RWPE2 (cell line): ENCODE measurements at regions not wholly inside any gene's neighbourhood (a gene's known extent, or its start where the extent isn't known, plus 50 kb on each side); places are given as distances from the start of the nearest gene placed in this dataset.

Experiments used
- ATAC-seq: fragments of 200-7000 bp; cut with Tn5 transposase; 3 replicates; pipeline ENCODE4 v1.9.1; 2021; ENCODE audit warnings: low read depth
- DNase-seq: peaks from one replicate; pipeline ENCODE4 v3.0.0-alpha.2; 2020; ENCODE audit warnings: low spot score
- H3K27ac ChIP-seq: fragments of 450-650 bp; 2 replicates; pipeline ENCODE4 v1.5.1; 2017; ENCODE audit warnings: mild to moderate bottlenecking; ENCODE audit not compliant: poor library complexity, severe bottlenecking
- H3K27me3 ChIP-seq: fragments of 250-450 bp; sonication (Bioruptor Pico); 2 replicates; pipeline ENCODE4 v1.5.1; 2021; ENCODE audit warnings: mild to moderate bottlenecking, moderate library complexity; ENCODE audit not compliant: insufficient read depth, poor library complexity, severe bottlenecking
- H3K36me3 ChIP-seq: fragments of 250-450 bp; sonication (Bioruptor Pico); 2 replicates; pipeline ENCODE4 v1.5.1; 2020; ENCODE audit warnings: low read depth, mild to moderate bottlenecking, moderate library complexity
- H3K4me1 ChIP-seq: fragments of 250-450 bp; sonication (Bioruptor Pico); 2 replicates; pipeline ENCODE4 v1.5.1; 2021; ENCODE audit warnings: mild to moderate bottlenecking, moderate library complexity; ENCODE audit not compliant: insufficient read depth, poor library complexity, severe bottlenecking
- H3K4me3 ChIP-seq: fragments of 250-450 bp; sonication (Bioruptor Pico); 2 replicates; pipeline ENCODE4 v1.5.1; 2021; ENCODE audit warnings: mild to moderate bottlenecking, moderate library complexity; ENCODE audit not compliant: severe bottlenecking
- H3K9me3 ChIP-seq: fragments of 250-450 bp; sonication (Bioruptor Pico); 2 replicates; pipeline ENCODE4 v1.5.1; 2021; ENCODE audit warnings: mild to moderate bottlenecking, moderate library complexity; ENCODE audit not compliant: severe bottlenecking
- TF ChIP-seq, protein P1 (sequence below): fragments of 450-650 bp; IDR thresholded peaks from one replicate; pipeline ENCODE4 v1.5.1; 2017; ENCODE audit warnings: mild to moderate bottlenecking, moderate library complexity; ENCODE audit not compliant: poor library complexity, severe bottlenecking

GRCh38 chr20:61193164-61193563 is 58.9 kb upstream of the CDH4 start:
- Histone ChIP-seq H3K4me1 (peaks cover 8% of the 10 kb centered on the region), H3K9me3 (peaks cover 6% of the 10 kb centered on the region), H3K27ac (no peak overlapping the region), H3K27me3 (no peaks in the 10 kb centered on the region), H3K36me3 (no peaks in the 10 kb centered on the region), H3K4me3 (no peak overlapping the region)
- ATAC-seq (no peak), DNase-seq (no peak)
- TF ChIP-seq, protein P1, sequence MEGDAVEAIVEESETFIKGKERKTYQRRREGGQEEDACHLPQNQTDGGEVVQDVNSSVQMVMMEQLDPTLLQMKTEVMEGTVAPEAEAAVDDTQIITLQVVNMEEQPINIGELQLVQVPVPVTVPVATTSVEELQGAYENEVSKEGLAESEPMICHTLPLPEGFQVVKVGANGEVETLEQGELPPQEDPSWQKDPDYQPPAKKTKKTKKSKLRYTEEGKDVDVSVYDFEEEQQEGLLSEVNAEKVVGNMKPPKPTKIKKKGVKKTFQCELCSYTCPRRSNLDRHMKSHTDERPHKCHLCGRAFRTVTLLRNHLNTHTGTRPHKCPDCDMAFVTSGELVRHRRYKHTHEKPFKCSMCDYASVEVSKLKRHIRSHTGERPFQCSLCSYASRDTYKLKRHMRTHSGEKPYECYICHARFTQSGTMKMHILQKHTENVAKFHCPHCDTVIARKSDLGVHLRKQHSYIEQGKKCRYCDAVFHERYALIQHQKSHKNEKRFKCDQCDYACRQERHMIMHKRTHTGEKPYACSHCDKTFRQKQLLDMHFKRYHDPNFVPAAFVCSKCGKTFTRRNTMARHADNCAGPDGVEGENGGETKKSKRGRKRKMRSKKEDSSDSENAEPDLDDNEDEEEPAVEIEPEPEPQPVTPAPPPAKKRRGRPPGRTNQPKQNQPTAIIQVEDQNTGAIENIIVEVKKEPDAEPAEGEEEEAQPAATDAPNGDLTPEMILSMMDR: no peak
